H1 (cell line): ENCODE measurements at regions not wholly inside any gene's neighbourhood (a gene's known extent, or its start where the extent isn't known, plus 50 kb on each side); places are given as distances from the start of the nearest gene placed in this dataset.

Source experiments
- BCL11A ChIP-seq, 2 experiments: IDR thresholded peaks; one replicate each; pipeline ENCODE4 v1.6.1; 2011; ENCODE audit warnings: low read depth in 2 of 2, low read length in 2 of 2, mild to moderate bottlenecking in 2 of 2
- NANOG ChIP-seq: IDR thresholded peaks from 2 replicates; pipeline ENCODE4 v1.6.1; 2011; ENCODE audit warnings: low read length, low read depth, mild to moderate bottlenecking, inconsistent platforms; ENCODE audit not compliant: insufficient read depth, poor library complexity, severe bottlenecking
- POLR2A ChIP-seq, 2 experiments: IDR thresholded peaks; 1 replicate in 1 of 2; 2 replicates in 1 of 2; pipeline ENCODE4 v1.6.1; 2011; ENCODE audit warnings: low read depth in 2 of 2, low read length in 2 of 2, mild to moderate bottlenecking in 2 of 2; ENCODE audit errors: control extremely low read depth in 1 of 2
- POLR2AphosphoS5 ChIP-seq: IDR thresholded peaks from 2 replicates; pipeline ENCODE4 v1.6.1; 2011; ENCODE audit warnings: low read depth, low read length
- SRF ChIP-seq: IDR thresholded peaks from 2 replicates; pipeline ENCODE4 v1.6.1; 2011; ENCODE audit warnings: mild to moderate bottlenecking, low read depth, low read length, moderate library complexity
- SUZ12 ChIP-seq: fragments of 200-600 bp; sonication (generic); IDR thresholded peaks from 2 replicates; pipeline ENCODE4 v1.6.1; 2012; ENCODE audit warnings: mild to moderate bottlenecking, inconsistent platforms, low read length, moderate library complexity, mixed read lengths
- TF ChIP-seq, protein P1 (sequence below): IDR thresholded peaks from 2 replicates; pipeline ENCODE4 v1.6.1; 2012; ENCODE audit warnings: inconsistent platforms
- TF ChIP-seq, protein P2 (sequence below), 3 experiments: IDR thresholded peaks; 1 replicate in 2 of 3; 2 replicates in 1 of 3; pipeline versions ENCODE4 v1.5.1 to v1.6.1; 2011; ENCODE audit warnings: low read length in 3 of 3, mild to moderate bottlenecking in 3 of 3, inconsistent platforms in 2 of 3, low read depth in 1 of 3, moderate library complexity in 1 of 3; ENCODE audit not compliant: insufficient read depth in 1 of 3; ENCODE audit errors: control extremely low read depth in 1 of 3

DNA sequence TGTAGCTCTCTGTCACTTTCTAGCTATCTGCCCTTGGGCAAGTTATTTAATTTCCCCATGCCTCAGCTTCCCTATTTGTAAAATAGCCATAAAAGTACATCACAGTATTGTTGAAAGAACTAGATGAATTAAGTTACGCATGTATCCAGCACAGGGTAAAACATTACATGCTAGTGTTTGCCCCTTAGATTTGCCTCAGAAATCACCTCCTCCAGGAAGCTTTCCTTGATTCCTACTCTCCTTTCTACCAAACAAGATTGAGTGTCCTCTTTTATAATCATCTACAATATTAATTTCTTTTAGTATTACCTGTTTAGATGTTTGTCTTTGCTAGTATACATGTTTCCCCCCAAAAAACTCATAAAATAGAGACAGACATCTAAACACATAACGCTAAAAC, 369.5 kb downstream of the GBA3 start:
- TF ChIP-seq SRF (no peak), SUZ12 (no peak), BCL11A (IDR thresholded peaks at IDR 0.05; ENCODE audit: low read depth in 2 of 2, low read length in 2 of 2) (no peak), POLR2AphosphoS5 (no peak), POLR2A (IDR thresholded peaks at IDR 0.05; ENCODE audit: control extremely low read depth in 1 of 2, low read depth in 2 of 2, low read length in 2 of 2) (no peak), NANOG (no peak)
- TF ChIP-seq, protein P1, sequence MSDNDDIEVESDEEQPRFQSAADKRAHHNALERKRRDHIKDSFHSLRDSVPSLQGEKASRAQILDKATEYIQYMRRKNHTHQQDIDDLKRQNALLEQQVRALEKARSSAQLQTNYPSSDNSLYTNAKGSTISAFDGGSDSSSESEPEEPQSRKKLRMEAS = no peak
- TF ChIP-seq, protein P2, sequence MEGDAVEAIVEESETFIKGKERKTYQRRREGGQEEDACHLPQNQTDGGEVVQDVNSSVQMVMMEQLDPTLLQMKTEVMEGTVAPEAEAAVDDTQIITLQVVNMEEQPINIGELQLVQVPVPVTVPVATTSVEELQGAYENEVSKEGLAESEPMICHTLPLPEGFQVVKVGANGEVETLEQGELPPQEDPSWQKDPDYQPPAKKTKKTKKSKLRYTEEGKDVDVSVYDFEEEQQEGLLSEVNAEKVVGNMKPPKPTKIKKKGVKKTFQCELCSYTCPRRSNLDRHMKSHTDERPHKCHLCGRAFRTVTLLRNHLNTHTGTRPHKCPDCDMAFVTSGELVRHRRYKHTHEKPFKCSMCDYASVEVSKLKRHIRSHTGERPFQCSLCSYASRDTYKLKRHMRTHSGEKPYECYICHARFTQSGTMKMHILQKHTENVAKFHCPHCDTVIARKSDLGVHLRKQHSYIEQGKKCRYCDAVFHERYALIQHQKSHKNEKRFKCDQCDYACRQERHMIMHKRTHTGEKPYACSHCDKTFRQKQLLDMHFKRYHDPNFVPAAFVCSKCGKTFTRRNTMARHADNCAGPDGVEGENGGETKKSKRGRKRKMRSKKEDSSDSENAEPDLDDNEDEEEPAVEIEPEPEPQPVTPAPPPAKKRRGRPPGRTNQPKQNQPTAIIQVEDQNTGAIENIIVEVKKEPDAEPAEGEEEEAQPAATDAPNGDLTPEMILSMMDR (IDR thresholded peaks at IDR 0.05; ENCODE audit: control extremely low read depth in 1 of 3, insufficient read depth in 1 of 3, low read depth in 1 of 3, low read length in 3 of 3) = no peak
